ENCODE measurements at regions not wholly inside any gene's neighbourhood (a gene's known extent, or its start where the extent isn't known, plus 50 kb on each side); places are given as distances from the start of the nearest gene placed in this dataset.

DNA sequence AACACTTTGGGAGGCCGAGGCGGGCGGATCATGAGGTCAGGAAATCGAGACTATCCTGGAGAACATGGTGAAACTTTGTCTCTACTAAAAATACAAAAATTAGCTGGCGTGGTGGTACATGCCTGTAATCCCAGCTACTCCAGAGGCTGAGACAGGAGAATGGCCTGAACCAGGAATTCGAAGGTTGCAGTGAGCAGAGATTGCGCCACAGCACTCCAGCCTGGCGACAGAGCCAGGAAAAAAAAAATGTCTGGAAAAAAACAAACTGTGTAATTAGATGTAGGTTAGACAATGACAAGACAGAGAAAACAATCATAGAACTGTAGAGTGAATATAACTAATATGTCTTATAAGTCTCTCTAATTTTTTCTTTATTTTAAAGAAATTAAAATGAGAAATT lies 1002.5 kb upstream of the LCORL start:
- TF ChIP-seq, protein P1, sequence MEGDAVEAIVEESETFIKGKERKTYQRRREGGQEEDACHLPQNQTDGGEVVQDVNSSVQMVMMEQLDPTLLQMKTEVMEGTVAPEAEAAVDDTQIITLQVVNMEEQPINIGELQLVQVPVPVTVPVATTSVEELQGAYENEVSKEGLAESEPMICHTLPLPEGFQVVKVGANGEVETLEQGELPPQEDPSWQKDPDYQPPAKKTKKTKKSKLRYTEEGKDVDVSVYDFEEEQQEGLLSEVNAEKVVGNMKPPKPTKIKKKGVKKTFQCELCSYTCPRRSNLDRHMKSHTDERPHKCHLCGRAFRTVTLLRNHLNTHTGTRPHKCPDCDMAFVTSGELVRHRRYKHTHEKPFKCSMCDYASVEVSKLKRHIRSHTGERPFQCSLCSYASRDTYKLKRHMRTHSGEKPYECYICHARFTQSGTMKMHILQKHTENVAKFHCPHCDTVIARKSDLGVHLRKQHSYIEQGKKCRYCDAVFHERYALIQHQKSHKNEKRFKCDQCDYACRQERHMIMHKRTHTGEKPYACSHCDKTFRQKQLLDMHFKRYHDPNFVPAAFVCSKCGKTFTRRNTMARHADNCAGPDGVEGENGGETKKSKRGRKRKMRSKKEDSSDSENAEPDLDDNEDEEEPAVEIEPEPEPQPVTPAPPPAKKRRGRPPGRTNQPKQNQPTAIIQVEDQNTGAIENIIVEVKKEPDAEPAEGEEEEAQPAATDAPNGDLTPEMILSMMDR (IDR thresholded peaks at IDR 0.05): no peak
- TF ChIP-seq EP300 (IDR thresholded peaks at IDR 0.05) (no peak), POLR2A (IDR thresholded peaks at IDR 0.05) (no peak), POLR2AphosphoS5 (IDR thresholded peaks at IDR 0.05) (no peak)

Data from sigmoid colon (tissue), 4 donors.